GM19351 (cell line): ENCODE measurements at regions not wholly inside any gene's neighbourhood (a gene's known extent, or its start where the extent isn't known, plus 50 kb on each side); places are given as distances from the start of the nearest gene placed in this dataset.
A peak's percentile ranks its signal among the peaks of the same experiment; 100 is the strongest.

Experiments
- ATAC-seq: cut with Tn5 transposase; IDR thresholded peaks from one replicate; pipeline ENCODE4 v1.9.1; 2021; ENCODE audit warnings: mild to moderate bottlenecking, moderate library complexity; ENCODE audit not compliant: unreplicated experiment

- ATAC-seq, result no peak
Measured at GRCh38 chr1:59138402-59138801, 158.5 kb upstream of the FGGY start.

DNA sequence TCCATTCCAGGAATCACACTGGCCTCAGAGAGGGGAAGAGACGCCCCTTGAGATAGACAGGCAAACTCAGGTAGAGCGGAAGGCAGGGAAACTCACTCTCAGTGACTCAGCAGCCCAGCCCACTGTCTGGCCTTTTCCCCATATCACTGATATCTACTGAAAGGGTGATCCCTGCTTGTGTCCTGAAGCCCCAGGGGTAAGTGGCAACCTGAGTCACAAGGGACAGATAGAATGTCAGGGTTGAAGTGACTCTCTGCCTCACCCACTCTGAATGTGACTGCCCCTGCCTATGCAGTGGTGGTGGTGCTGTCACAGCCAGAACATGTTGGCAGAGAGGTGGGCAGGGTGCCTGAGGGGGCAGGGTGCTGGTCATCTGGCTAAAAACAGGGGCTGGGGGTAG is 157.5 kb upstream of the FGGY start:
- no peak for ATAC-seq

DNA sequence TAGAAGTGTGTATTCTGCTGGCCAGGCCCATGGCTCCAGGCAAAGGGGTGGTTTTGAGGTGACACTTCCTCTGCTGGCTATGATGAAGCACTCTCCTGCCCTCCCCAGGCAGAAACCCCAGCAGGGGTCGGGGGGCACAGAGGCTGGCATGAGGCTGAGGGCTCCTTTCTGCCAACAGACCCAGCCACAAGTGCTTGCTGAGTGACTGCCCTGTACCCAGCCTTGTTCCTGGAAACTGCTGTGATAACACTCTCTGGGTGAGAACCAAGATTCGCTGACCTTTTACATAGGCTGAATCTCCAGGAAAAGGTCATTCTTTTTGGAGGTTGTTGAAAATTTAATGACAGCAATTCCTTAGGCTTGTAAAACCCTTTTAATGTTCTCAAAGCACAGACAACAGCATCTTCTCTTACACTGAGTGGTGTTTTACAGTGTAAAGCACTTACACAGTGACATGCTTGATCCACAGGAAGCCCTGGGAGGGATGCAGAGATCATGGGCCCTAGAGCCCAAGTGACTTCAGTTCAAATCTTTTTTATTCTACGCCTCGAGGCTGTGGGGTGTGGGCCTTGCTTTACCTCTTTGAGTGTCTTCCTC is 155.5 kb upstream of the FGGY start:
- no peak for ATAC-seq

DNA sequence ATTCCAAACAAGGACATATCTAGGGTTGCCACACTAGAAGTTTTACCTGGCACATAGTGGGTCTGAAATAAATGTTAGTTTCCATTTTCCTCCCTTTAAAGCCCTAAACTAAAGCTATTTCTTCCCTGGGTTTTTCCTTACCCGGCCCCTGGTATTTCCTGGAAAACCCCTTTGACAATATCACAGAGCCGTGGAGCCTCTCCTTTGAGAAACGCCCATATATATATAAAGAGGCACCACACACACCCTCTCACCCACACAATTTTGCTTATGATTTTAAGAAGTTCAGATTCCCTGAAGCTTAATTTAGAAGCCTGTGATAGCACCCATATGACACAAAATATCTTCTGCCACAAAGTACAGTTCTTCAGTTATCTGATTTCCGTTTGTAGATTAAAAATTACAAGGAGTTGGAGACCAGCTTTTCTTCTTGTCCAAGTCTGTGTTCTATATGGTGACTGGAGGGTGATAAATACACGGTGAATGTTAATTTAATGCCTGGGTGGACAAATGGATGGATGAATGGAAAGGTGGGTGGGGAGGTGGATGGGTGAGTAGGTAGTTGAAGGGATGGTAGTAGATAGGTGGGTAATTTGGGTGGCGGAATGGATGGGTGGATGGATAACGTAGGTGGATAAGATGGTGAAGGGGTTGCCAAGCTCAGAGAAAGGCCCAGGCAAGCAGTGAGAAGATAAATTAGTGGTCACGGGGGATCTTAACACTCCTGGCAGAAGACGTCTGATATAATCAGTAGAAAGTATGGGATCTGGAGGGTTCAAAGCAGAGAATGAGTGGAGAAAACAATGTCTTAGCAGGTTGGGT is 154.4 kb upstream of the FGGY start:
- ATAC-seq, result no peak

GRCh38 chr1:59143133-59143487 is 153.8 kb upstream of the FGGY start:
- ATAC-seq, result no peak

DNA sequence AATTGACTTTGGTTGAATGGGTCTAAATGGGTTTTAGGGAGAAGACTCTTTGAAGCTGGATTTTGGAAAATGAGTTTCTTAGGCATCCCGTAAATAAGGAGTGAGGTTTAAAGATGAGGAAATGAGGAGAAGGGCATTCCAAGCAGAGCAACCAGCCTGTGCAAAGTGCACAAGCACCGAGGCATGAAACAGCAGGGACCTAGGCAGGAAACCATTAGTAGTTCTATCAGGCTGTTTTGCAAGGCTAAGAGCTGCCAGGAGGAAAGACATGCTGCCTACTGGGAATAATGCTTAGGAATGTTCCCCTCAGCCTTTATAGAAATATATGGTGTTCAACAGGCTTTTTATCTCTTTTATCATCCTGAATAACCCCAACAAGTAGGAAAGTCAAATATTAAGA is 153.1 kb upstream of the FGGY start:
- no peak for ATAC-seq

DNA sequence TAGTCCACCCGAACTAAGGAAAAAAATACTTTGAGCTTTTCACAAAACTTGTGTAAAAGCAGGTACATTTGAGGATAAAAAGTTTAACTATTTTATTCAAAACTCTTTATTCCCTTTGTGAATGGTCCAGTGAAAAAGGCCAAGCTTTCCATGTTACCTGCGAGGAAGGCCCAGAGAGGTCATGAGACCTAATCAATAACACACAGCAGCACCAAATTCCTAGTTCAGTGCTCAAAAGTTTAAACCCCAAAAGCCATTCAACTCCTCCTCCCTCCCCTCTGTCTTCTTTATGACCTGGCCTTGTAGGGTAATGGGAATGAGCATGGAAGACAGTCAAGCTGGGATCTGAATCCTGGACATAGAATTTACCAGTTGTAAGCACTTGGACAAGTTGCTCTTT is 151.9 kb upstream of the FGGY start:
- no peak for ATAC-seq

GRCh38 chr1:59146056-59146455 is 150.8 kb upstream of the FGGY start:
- no peak for ATAC-seq

DNA sequence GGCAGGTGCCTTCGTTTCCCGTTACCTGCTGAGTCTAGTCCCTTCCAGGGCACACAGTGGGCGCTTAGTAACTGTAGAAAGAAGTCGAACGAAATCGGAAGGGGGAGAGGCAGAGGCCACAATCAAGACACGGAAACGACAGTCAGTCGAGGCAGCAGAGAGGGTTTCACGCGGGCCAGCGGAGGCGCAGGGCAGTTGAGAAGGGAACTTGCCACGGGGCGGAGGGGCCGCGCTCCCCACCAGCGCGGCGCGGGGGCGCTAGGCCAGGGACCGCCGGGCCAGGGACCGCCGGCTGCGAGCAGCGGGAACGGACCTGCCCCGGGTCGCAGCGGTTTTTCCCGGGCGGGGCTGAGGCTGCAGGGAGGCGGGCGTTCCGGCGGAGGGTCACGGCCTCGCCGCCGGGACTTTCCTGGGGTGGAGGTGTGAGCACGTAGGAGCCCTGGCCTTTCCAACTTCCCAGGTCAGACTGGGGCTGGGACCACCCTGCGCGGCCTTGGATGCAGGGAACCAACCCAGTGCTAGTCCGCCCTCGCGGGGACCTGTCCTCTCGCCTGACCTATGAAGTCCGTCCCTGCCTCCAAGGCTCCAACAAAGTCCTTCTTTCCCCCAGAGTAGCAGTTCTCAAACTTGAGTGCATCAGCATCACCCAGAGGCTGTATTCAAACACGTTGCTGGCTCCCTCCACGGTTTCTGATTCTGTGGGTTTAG is 150.1 kb upstream of the FGGY start:
- peak; percentile 55 for ATAC-seq

DNA sequence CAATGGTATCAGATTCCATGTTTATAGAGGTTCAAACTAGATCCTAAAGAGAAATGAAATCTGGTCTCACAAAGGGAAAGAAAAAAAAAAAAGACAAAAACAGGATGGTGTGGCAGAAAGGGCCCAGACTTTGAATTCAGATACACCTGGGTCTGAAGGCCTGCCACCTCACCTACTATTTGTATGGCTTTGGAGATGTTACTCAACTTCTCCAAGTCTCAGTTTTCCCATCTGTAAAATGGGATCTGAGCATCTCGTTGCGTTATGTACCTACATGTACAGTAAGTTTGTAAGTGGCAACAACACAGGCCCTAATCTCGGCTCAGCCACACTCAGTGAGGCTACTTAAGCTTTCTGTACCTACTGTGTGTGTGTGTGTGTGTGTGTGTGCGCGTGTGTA is 147.5 kb upstream of the FGGY start:
- ATAC-seq, result no peak

DNA sequence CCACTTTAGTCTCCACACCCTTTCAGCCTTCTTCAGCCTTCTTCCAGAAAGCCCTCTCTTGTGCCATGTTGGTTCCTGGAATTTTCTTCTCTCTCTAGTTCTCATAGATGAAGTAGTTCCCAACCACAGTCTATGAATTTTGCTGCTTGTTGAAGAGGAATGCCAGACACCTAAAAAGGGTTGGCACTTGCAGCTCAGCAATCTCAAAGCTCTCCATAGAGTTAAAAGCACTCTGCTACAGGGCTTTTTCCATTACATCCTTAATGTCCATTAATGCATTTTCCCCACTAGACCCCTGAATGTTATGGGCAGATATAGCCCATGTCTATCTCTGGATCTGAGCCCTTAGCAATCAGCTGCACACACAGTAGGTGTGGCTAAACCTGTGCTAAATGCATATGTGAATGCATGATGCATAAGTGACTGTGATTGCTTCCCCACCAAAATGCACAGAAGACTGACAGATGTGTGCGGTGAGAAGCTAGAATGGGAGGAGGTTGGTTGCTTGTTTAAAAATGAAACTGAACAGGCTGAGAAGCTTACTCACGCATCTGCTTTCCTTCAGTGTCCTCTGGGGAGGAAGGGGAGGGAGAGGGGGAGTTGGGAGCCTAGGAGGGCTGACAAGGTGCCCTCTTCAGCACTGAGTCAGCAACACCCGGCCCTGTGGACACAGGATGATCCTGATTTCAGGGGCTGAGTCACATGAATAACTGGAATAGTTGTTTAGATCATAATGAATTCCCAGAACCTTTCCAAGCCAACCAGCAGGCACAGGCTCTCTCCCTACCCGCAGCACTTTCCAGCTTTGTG is 146.1 kb upstream of the FGGY start:
- ATAC-seq, result peak; percentile 57

DNA sequence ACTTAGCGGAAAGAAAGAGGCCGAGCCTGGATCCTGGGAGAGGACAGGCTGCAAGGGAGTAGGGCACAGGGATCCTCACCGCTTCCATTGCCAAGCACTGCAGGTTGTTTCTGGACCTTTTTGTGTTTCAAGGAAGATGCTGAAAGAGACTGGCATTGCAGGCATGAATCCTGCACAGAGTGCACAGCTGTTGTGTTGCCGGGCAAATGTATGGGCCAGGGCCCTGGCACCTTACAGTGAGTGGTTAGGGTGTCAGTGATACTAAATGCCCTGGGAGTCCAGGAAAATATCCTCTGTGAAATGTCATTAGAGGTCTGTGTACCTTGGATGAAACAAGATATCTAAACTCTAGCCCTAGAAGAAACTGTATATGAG is 145.5 kb upstream of the FGGY start:
- no peak for ATAC-seq

DNA sequence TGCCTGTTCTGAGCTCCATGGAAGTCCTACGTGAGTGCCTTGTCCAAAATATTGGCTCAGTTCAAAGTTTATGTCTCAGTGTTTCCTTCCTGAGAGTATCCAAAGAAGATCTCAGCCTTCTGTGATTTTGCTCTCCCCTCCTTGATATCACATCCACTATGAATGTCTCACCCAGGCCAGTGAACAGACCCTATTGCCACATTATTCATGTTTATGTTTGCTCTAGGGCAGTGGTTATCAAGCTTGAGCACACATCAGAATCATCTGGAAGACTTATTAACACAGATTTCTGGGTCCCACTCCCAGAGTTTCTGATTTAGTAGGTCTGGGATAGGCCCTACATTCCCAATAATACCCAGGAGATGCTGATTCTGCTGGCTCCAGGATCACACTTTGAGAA is 145.0 kb upstream of the FGGY start:
- ATAC-seq, result no peak

GRCh38 chr1:59152511-59152910 is 144.4 kb upstream of the FGGY start:
- ATAC-seq, result no peak

- ATAC-seq, result no peak
Measured at GRCh38 chr1:59154401-59154800, 142.5 kb upstream of the FGGY start.

DNA sequence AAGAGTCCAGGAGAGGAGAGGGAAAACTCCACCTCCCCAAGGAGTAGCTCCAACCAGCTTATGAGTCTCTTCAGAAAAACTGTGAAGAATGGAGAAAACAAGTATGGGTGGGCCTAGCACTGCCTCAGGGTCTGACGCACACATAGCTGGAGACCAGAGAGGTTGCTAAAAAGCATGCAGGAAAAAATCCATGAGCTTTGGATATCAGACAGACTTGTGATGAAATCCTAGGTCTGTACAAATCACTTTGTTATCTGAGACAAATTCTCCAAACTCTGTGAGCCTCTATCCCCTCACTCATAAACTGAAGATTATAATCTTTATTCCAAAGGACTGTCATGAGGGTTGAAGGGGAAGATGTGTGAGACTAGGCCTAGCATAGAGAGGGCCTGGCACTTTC is 141.5 kb upstream of the FGGY start:
- ATAC-seq, result no peak

DNA sequence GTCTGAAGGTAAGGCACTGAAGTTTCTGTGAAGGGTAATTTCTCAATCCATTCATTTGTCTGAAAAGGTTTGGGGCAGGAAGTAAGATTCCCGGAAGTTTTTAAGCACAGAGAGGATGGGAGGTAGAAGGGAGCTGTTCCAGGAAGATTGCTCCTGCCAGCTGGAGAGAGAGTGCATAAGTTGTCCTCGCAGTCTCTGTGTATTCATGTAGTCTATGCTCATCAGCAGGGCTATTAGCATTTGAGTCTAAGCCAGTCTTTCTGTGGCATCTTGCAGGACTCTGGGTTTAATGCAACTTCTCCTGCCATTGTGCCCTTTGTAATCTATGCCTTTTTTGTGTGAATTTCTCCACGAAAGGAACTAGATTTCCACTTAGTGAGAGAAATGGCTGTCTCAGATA is 140.8 kb upstream of the FGGY start:
- ATAC-seq, result no peak

DNA sequence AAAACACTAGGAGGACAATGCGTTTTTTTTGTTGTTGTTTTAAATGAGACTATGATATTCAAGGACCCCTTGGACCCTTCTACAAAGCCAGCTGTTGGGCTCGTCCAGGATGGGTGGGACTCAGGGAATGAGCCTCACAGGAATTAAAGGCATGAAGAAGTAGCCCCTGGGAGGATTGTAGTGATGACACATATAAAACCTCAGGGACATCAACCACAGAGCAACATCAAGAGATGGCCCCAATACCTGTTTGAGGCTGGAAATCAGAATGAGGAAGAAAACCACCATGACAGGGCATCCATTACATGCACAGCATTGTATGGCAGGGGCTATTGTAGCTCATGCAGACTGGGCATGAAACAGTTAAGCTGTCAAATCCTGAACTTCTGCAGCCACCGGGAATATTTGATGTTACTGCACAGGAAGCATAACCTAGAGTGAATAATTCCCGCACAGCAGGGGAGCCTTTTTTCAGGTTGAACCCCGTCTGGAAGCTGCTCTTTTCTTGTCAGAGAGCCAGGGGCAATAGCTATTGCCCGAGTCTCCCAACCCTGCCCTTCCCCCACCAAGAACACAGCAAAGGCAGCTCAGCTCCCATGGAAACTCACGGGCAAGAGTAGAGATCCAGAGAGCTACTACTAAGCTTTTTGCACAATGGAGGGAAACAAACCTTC is 140.2 kb upstream of the FGGY start:
- ATAC-seq, result no peak

- no peak for ATAC-seq
Measured at GRCh38 chr1:59158321-59158720, 138.6 kb upstream of the FGGY start.

- no peak for ATAC-seq
Measured at GRCh38 chr1:59159557-59160203, 137.2 kb upstream of the FGGY start.
